ENCODE measurements at regions not wholly inside any gene's neighbourhood (a gene's known extent, or its start where the extent isn't known, plus 50 kb on each side); places are given as distances from the start of the nearest gene placed in this dataset.

- ATAC-seq (ENCODE audit: insufficient read depth, low read depth) = no peak
Observed at GRCh38 chr9:73855206-73855605, 641.9 kb upstream of the RORB start.

GRCh38 chr9:73863924-73864323 is 633.2 kb upstream of the RORB start:
- Histone ChIP-seq H3K27ac (ENCODE audit: low read length) (no peak overlapping the region), H4K20me1 (ENCODE audit: insufficient read depth, low read length) (no peaks in the 10 kb centered on the region), H3K36me3 (ENCODE audit: insufficient read depth, low read length) (no peaks in the 10 kb centered on the region), H3K4me1 (ENCODE audit: insufficient read depth, low read length) (peaks cover 5% of the 10 kb centered on the region), H3K27me3 (ENCODE audit: insufficient read depth, low read length, poor library complexity) (no peaks in the 10 kb centered on the region), H3K9me3 (ENCODE audit: insufficient read depth, low read length, severe bottlenecking) (no peaks in the 10 kb centered on the region), H3K4me2 (ENCODE audit: insufficient read depth, low read length) (no peak overlapping the region), H2AFZ (ENCODE audit: low read depth, low read length) (no peak overlapping the region), H3K79me2 (ENCODE audit: insufficient read depth, low read length) (no peaks in the 10 kb centered on the region), H3K9ac (ENCODE audit: low read depth, low read length) (no peak overlapping the region), H3K4me3 (ENCODE audit: low read depth in 1 of 2, low read length in 2 of 2) (no peak overlapping the region)
- TF ChIP-seq EZH2 (IDR thresholded peaks at IDR 0.05; ENCODE audit: borderline replicate concordance, low read depth, low read length, severe bottlenecking) (no peak), CTCF (IDR thresholded peaks at IDR 0.05; ENCODE audit: borderline replicate concordance, extremely low read depth, low read length, poor library complexity, severe bottlenecking) (no peak)
- DNase-seq (no peak), ATAC-seq (ENCODE audit: insufficient read depth, low read depth) (no peak)

More at GRCh38 chr9:73855206-73855605, 641.9 kb upstream of the RORB start:
- TF ChIP-seq EZH2 (IDR thresholded peaks at IDR 0.05; ENCODE audit: borderline replicate concordance, low read depth, low read length, severe bottlenecking) (no peak), CTCF (IDR thresholded peaks at IDR 0.05; ENCODE audit: borderline replicate concordance, extremely low read depth, low read length, poor library complexity, severe bottlenecking) (no peak)
- DNase-seq = no peak
- Histone ChIP-seq H3K9me3 (ENCODE audit: insufficient read depth, low read length, severe bottlenecking) (peaks cover 5% of the 10 kb centered on the region), H3K36me3 (ENCODE audit: insufficient read depth, low read length) (no peaks in the 10 kb centered on the region), H3K4me3 (ENCODE audit: low read depth in 1 of 2, low read length in 2 of 2) (no peak overlapping the region), H3K27ac (ENCODE audit: low read length) (no peak overlapping the region), H3K79me2 (ENCODE audit: insufficient read depth, low read length) (no peaks in the 10 kb centered on the region), H3K4me2 (ENCODE audit: insufficient read depth, low read length) (no peak overlapping the region), H3K27me3 (ENCODE audit: insufficient read depth, low read length, poor library complexity) (no peaks in the 10 kb centered on the region), H2AFZ (ENCODE audit: low read depth, low read length) (no peak overlapping the region), H3K4me1 (ENCODE audit: insufficient read depth, low read length) (no peaks in the 10 kb centered on the region), H4K20me1 (ENCODE audit: insufficient read depth, low read length) (no peaks in the 10 kb centered on the region), H3K9ac (ENCODE audit: low read depth, low read length) (no peak overlapping the region)

DNA sequence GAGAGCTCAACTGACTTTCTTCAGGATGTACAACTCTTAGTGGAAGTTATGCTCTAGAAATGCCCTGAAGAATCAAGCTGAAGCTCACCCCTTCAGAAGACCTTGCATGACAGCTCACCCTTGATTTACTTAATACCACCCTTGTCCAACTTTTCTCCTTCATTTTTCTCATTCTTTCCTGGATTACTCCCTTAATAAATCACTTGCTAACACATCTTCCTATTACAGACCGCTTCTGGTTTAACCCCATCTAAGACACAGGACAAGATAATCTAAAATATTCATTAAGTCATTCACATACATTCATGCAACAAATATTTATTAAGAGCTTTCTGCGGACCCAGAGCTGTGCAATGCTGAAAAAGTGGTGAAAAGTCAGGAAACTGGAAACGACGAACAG is 630.7 kb upstream of the RORB start:
- Histone ChIP-seq H3K36me3 (ENCODE audit: insufficient read depth, low read length) (no peaks in the 10 kb centered on the region), H3K9ac (ENCODE audit: low read depth, low read length) (no peak overlapping the region), H3K27me3 (ENCODE audit: insufficient read depth, low read length, poor library complexity) (no peaks in the 10 kb centered on the region), H3K9me3 (ENCODE audit: insufficient read depth, low read length, severe bottlenecking) (no peaks in the 10 kb centered on the region), H3K4me3 (ENCODE audit: low read depth in 1 of 2, low read length in 2 of 2) (no peak overlapping the region), H3K27ac (ENCODE audit: low read length) (no peak overlapping the region), H3K4me1 (ENCODE audit: insufficient read depth, low read length) (peaks cover 20% of the 10 kb centered on the region), H2AFZ (ENCODE audit: low read depth, low read length) (no peak overlapping the region; the same call in 1 of the 2 replicates), H4K20me1 (ENCODE audit: insufficient read depth, low read length) (no peaks in the 10 kb centered on the region), H3K4me2 (ENCODE audit: insufficient read depth, low read length) (no peak overlapping the region), H3K79me2 (ENCODE audit: insufficient read depth, low read length) (no peaks in the 10 kb centered on the region)
- no peak for TF ChIP-seq EZH2 (IDR thresholded peaks at IDR 0.05; ENCODE audit: borderline replicate concordance, low read depth, low read length, severe bottlenecking)
- TF ChIP-seq CTCF (IDR thresholded peaks at IDR 0.05; ENCODE audit: borderline replicate concordance, extremely low read depth, low read length, poor library complexity, severe bottlenecking) = no peak
- no peak for ATAC-seq (ENCODE audit: insufficient read depth, low read depth)
- DNase-seq = no peak

GRCh38 chr9:73869264-73869663 is 627.9 kb upstream of the RORB start:
- Histone ChIP-seq H3K4me1 (ENCODE audit: insufficient read depth, low read length) (peaks cover 20% of the 10 kb centered on the region), H2AFZ (ENCODE audit: low read depth, low read length) (peak overlapping the region; percentile 39; the same call in 1 of the 2 replicates), H3K9me3 (ENCODE audit: insufficient read depth, low read length, severe bottlenecking) (no peaks in the 10 kb centered on the region), H3K79me2 (ENCODE audit: insufficient read depth, low read length) (no peaks in the 10 kb centered on the region), H3K36me3 (ENCODE audit: insufficient read depth, low read length) (no peaks in the 10 kb centered on the region), H3K4me2 (ENCODE audit: insufficient read depth, low read length) (peak overlapping the region; percentile 57), H3K4me3 (ENCODE audit: low read depth in 1 of 2, low read length in 2 of 2) (no peak overlapping the region), H4K20me1 (ENCODE audit: insufficient read depth, low read length) (no peaks in the 10 kb centered on the region), H3K27me3 (ENCODE audit: insufficient read depth, low read length, poor library complexity) (no peaks in the 10 kb centered on the region), H3K9ac (ENCODE audit: low read depth, low read length) (peak overlapping the region; percentile 34; the same call in 1 of the 2 replicates), H3K27ac (ENCODE audit: low read length) (peak overlapping the region; percentile 74)
- DNase-seq = peak; percentile 81
- ATAC-seq (ENCODE audit: insufficient read depth, low read depth) = peak; percentile 100
- TF ChIP-seq EZH2 (IDR thresholded peaks at IDR 0.05; ENCODE audit: borderline replicate concordance, low read depth, low read length, severe bottlenecking) = no peak
